ENCODE measurements at regions not wholly inside any gene's neighbourhood (a gene's known extent, or its start where the extent isn't known, plus 50 kb on each side); places are given as distances from the start of the nearest gene placed in this dataset.

GRCh38 chr1:209505044-209505443 lies 78.5 kb upstream of the CAMK1G start:
- TF ChIP-seq, protein P1, sequence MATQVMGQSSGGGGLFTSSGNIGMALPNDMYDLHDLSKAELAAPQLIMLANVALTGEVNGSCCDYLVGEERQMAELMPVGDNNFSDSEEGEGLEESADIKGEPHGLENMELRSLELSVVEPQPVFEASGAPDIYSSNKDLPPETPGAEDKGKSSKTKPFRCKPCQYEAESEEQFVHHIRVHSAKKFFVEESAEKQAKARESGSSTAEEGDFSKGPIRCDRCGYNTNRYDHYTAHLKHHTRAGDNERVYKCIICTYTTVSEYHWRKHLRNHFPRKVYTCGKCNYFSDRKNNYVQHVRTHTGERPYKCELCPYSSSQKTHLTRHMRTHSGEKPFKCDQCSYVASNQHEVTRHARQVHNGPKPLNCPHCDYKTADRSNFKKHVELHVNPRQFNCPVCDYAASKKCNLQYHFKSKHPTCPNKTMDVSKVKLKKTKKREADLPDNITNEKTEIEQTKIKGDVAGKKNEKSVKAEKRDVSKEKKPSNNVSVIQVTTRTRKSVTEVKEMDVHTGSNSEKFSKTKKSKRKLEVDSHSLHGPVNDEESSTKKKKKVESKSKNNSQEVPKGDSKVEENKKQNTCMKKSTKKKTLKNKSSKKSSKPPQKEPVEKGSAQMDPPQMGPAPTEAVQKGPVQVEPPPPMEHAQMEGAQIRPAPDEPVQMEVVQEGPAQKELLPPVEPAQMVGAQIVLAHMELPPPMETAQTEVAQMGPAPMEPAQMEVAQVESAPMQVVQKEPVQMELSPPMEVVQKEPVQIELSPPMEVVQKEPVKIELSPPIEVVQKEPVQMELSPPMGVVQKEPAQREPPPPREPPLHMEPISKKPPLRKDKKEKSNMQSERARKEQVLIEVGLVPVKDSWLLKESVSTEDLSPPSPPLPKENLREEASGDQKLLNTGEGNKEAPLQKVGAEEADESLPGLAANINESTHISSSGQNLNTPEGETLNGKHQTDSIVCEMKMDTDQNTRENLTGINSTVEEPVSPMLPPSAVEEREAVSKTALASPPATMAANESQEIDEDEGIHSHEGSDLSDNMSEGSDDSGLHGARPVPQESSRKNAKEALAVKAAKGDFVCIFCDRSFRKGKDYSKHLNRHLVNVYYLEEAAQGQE (IDR thresholded peaks at IDR 0.05; ENCODE audit: insufficient read depth in 1 of 2, low read depth in 2 of 2, low read length in 2 of 2): no peak
- TF ChIP-seq SIN3A (IDR thresholded peaks at IDR 0.05; ENCODE audit: borderline replicate concordance, insufficient read depth, low read length) (no peak), POLR2AphosphoS5 (IDR thresholded peaks at IDR 0.05; ENCODE audit: low read depth, low read length) (no peak), FOXP2 (optimal IDR thresholded peaks at IDR 0.05; ENCODE audit: borderline replicate concordance, extremely low read depth, extremely low read length, insufficient read depth) (no peak), TAF1 (IDR thresholded peaks at IDR 0.05; ENCODE audit: borderline replicate concordance, insufficient read depth, low read length) (no peak)

DNA sequence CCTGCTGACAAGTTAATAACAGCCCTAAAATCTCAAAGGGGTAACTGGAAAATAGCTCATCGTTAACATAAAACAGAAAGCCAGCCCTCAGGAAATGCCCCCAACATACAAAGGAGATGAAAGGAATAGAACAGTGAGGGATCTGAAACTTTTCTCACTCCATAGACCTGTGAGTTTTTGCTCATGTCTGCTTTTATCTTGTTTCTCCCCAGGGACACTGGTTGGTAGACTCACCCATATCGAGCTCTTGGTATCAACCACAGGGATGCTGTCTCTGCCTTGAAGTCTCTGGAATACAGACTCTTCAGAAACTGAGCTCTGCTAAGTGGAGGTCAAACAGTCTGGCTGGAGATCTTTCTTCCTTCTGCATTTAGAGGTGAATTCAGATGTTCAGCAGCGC lies 77.4 kb upstream of the CAMK1G start:
- TF ChIP-seq TAF1 (IDR thresholded peaks at IDR 0.05; ENCODE audit: borderline replicate concordance, insufficient read depth, low read length): no peak
- TF ChIP-seq FOXP2 (optimal IDR thresholded peaks at IDR 0.05; ENCODE audit: borderline replicate concordance, extremely low read depth, extremely low read length, insufficient read depth): no peak
- TF ChIP-seq, protein P1 (IDR thresholded peaks at IDR 0.05; ENCODE audit: insufficient read depth in 1 of 2, low read depth in 2 of 2, low read length in 2 of 2): no peak
- no peak for TF ChIP-seq POLR2AphosphoS5 (IDR thresholded peaks at IDR 0.05; ENCODE audit: low read depth, low read length)
- TF ChIP-seq SIN3A (IDR thresholded peaks at IDR 0.05; ENCODE audit: borderline replicate concordance, insufficient read depth, low read length): no peak

- TF ChIP-seq, protein P1 (IDR thresholded peaks at IDR 0.05; ENCODE audit: insufficient read depth in 1 of 2, low read depth in 2 of 2, low read length in 2 of 2): no peak
- TF ChIP-seq FOXP2 (optimal IDR thresholded peaks at IDR 0.05; ENCODE audit: borderline replicate concordance, extremely low read depth, extremely low read length, insufficient read depth) (no peak), TAF1 (IDR thresholded peaks at IDR 0.05; ENCODE audit: borderline replicate concordance, insufficient read depth, low read length) (no peak), SIN3A (IDR thresholded peaks at IDR 0.05; ENCODE audit: borderline replicate concordance, insufficient read depth, low read length) (no peak), POLR2AphosphoS5 (IDR thresholded peaks at IDR 0.05; ENCODE audit: low read depth, low read length) (no peak)
These were observed 74.5 kb upstream of the CAMK1G start for GRCh38 chr1:209509039-209509438.

DNA sequence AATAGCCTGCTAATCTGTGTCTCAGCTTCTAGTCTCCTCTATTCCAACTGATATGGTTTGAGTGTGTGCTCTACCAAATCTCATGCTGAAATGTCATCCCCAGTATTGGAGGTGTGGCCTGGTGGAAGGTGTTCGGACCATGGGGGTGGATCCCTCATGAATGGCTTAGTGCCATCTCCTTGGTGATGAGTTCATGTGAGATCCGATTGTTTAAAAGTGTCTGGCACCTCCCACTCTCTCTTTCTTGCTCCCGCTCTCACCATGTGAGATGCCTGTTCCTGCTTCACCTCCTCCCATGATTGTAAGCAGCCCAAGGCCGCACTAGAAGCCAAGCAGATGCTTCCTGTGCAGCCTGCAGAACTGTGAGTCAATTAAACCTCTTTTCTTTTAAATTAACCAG lies 73.5 kb upstream of the CAMK1G start:
- no peak for TF ChIP-seq SIN3A (IDR thresholded peaks at IDR 0.05; ENCODE audit: borderline replicate concordance, insufficient read depth, low read length)
- no peak for TF ChIP-seq POLR2AphosphoS5 (IDR thresholded peaks at IDR 0.05; ENCODE audit: low read depth, low read length)
- TF ChIP-seq, protein P1 (IDR thresholded peaks at IDR 0.05; ENCODE audit: insufficient read depth in 1 of 2, low read depth in 2 of 2, low read length in 2 of 2): no peak
- TF ChIP-seq FOXP2 (optimal IDR thresholded peaks at IDR 0.05; ENCODE audit: borderline replicate concordance, extremely low read depth, extremely low read length, insufficient read depth): no peak
- TF ChIP-seq TAF1 (IDR thresholded peaks at IDR 0.05; ENCODE audit: borderline replicate concordance, insufficient read depth, low read length): no peak

- TF ChIP-seq SIN3A (IDR thresholded peaks at IDR 0.05; ENCODE audit: borderline replicate concordance, insufficient read depth, low read length) (no peak), FOXP2 (optimal IDR thresholded peaks at IDR 0.05; ENCODE audit: borderline replicate concordance, extremely low read depth, extremely low read length, insufficient read depth) (no peak), TAF1 (IDR thresholded peaks at IDR 0.05; ENCODE audit: borderline replicate concordance, insufficient read depth, low read length) (no peak)
These were observed 72.3 kb upstream of the CAMK1G start for GRCh38 chr1:209511169-209511568.

Measured in PFSK-1 (cell line).